ENCODE measurements at regions not wholly inside any gene's neighbourhood (a gene's known extent, or its start where the extent isn't known, plus 50 kb on each side); places are given as distances from the start of the nearest gene placed in this dataset.

DNA sequence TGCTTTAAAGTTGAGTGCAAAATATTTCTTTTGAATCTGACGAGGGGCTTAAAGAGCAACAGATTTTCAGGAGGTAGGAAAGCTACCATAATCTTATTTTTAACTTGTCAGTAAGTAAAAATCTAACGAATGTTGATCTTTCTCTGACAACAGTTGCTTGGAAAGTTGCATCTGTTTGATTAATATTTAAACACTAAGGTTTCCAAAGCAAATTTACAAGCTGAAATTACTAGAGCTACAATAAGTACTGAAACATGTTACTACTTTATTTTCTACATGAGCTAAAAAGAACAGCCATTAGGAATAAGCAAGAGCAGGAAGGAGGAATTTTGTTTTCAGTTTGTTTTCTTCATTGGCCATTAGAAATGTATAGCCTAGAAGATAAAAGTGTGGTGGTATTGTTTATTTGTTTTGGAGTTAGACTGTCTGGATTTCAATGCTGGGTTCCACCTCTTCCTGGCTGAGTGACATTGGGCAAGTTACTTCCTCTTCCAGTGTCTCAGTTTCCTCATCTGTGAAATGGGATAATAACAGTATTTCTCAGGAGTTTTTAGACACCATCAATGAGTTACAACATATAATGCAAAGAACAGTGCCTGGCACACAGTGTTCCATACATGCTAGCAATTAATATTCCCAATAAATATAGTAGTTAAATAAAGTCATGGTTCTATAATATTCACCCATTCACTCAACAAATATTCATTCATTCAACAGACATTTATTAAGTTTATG lies 87.9 kb upstream of the FLRT2 start:
- 77% methylated on average over 2 of the region's 2 CpGs for WGBS

DNA sequence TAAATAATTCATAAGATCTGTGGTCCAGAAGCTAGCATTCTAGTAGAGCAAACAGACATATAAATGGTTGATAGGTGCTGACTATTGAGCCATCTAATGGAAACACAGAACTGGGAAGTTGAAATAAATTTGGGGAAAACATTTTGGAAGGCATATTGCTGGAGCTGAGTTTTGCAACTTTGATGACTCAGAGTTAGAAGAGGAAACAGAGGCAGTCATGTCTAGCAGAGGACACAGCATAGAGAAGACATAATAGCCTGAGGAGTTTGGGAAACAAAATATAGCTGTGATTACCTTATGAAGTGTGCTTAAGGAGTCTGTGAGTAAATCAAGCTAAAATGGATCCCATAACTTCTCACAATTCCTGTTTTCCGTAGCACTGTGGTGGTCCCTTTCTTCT lies 86.9 kb upstream of the FLRT2 start:
- Histone ChIP-seq H3K9me3 (no peaks in the 10 kb centered on the region), H3K27me3 (replicated peaks; ENCODE audit: insufficient read depth) (no peaks in the 10 kb centered on the region), H3K36me3 (no peaks in the 10 kb centered on the region), H3K4me3 (no peak overlapping the region), H3K27ac (no peak overlapping the region), H3K4me1 (replicated peaks) (no peaks in the 10 kb centered on the region)
- intact Hi-C loops (cut with DNase I): no loop called here
- WGBS: 91% methylated on average over 1 of the region's 1 CpG
- TF ChIP-seq, protein P1, sequence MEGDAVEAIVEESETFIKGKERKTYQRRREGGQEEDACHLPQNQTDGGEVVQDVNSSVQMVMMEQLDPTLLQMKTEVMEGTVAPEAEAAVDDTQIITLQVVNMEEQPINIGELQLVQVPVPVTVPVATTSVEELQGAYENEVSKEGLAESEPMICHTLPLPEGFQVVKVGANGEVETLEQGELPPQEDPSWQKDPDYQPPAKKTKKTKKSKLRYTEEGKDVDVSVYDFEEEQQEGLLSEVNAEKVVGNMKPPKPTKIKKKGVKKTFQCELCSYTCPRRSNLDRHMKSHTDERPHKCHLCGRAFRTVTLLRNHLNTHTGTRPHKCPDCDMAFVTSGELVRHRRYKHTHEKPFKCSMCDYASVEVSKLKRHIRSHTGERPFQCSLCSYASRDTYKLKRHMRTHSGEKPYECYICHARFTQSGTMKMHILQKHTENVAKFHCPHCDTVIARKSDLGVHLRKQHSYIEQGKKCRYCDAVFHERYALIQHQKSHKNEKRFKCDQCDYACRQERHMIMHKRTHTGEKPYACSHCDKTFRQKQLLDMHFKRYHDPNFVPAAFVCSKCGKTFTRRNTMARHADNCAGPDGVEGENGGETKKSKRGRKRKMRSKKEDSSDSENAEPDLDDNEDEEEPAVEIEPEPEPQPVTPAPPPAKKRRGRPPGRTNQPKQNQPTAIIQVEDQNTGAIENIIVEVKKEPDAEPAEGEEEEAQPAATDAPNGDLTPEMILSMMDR (IDR thresholded peaks at IDR 0.05): no peak
- no peak for TF ChIP-seq POLR2AphosphoS5 (IDR thresholded peaks at IDR 0.05)
- DNase-seq (ENCODE audit: low spot score): no peak

More for the DNA sequence above, 87.9 kb upstream of the FLRT2 start:
- no peak overlapping the region for H3K4me3 ChIP-seq
- H3K4me1 ChIP-seq (replicated peaks): no peaks in the 10 kb centered on the region
- TF ChIP-seq, protein P1 (IDR thresholded peaks at IDR 0.05): no peak
- TF ChIP-seq POLR2AphosphoS5 (IDR thresholded peaks at IDR 0.05): no peak
- H3K27me3 ChIP-seq (replicated peaks; ENCODE audit: insufficient read depth): no peaks in the 10 kb centered on the region
- H3K9me3 ChIP-seq: no peaks in the 10 kb centered on the region
- intact Hi-C loops (cut with DNase I): no loop called here
- no peak for DNase-seq (ENCODE audit: low spot score)
- H3K36me3 ChIP-seq: no peaks in the 10 kb centered on the region
- H3K27ac ChIP-seq: no peak overlapping the region

DNA sequence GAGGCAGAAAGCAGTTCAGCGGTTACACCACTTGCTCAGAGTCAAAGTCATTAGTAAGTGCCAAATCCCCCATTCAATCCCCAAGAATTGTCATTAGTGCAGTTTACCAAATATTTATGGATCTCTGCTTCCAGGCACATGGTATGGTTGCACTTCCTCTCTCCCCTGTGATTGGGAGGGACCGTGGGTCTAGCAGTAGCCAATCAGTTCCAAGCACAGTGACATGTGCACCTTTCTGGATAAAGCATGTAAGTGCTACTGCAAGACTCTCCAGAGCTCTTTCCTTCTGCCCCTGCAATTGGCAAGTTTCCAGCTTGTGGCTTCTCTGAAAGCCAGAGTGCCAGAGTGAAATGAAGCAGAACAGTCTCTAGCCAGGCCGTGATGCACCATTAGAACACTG lies 85.3 kb upstream of the FLRT2 start:
- no peak for DNase-seq (ENCODE audit: low spot score)
- WGBS: 64% methylated on average over 3 of the region's 3 CpGs
- Histone ChIP-seq H3K9me3 (no peaks in the 10 kb centered on the region), H3K27ac (no peak overlapping the region), H3K27me3 (replicated peaks; ENCODE audit: insufficient read depth) (no peaks in the 10 kb centered on the region), H3K4me1 (replicated peaks) (no peaks in the 10 kb centered on the region), H3K4me3 (no peak overlapping the region), H3K36me3 (no peaks in the 10 kb centered on the region)
- intact Hi-C loops (cut with DNase I): no loop called here
- TF ChIP-seq POLR2A (IDR thresholded peaks at IDR 0.05) (no peak), POLR2AphosphoS5 (IDR thresholded peaks at IDR 0.05) (no peak)
- TF ChIP-seq, protein P1 (IDR thresholded peaks at IDR 0.05): no peak

DNA sequence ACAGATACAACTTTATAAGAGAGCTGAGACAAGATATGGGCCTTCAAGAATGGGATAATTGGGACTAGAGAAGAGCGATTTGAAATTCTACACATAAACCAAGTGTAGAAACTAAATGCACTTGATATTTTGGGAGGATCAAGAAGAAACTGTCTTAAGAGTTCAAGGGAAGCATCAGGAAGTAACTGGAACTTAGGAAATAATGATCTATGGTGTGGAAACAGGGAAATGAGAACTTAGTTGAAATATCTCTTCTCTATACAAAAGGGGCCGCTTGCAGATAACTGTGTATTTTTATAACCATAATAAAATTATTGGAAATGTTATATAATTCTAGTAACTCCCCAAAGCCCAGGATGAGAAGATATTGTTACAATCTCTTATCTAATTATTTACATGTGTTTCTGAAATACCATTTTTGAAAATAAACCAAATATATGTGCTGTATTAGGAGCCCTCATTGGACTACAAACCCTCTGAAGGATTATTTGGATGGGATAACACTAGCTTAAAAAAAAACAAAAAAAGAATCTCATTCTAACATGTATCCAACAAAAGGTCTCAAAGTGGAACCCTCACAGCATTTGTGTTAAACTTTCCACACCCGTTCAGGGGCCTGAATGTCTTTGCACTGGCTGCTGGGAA lies 84.7 kb upstream of the FLRT2 start:
- no peaks in the 10 kb centered on the region for H3K9me3 ChIP-seq
- no peaks in the 10 kb centered on the region for H3K4me1 ChIP-seq (replicated peaks)
- 89% methylated on average over 3 of the region's 3 CpGs for WGBS
- H3K4me3 ChIP-seq: no peak overlapping the region
- no peak for DNase-seq (ENCODE audit: low spot score)
- no peaks in the 10 kb centered on the region for H3K36me3 ChIP-seq
- intact Hi-C loops (cut with DNase I): no loop called here
- TF ChIP-seq POLR2AphosphoS5 (IDR thresholded peaks at IDR 0.05): no peak
- no peak overlapping the region for H3K27ac ChIP-seq
- no peaks in the 10 kb centered on the region for H3K27me3 ChIP-seq (replicated peaks; ENCODE audit: insufficient read depth)

DNA sequence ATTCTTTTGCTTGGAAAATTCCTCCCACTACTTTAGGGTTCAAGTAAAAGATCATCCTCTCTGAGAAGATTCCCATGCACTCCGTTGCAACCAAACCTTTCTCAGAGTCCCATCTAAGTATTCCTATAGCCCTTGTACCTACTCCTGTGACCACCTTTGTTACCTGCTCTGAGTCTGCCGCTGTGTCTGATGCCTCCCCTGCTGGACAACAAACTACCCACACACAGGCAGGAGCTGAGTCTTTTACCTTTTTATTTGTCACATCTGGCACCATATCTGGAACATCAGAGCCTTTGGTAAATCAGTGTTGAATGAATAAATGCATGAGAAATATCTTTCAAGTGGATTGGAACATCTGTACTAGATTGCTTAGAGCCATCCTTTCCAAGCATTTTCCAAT lies 82.1 kb upstream of the FLRT2 start:
- H3K36me3 ChIP-seq: no peaks in the 10 kb centered on the region
- WGBS: 89% methylated on average over 2 of the region's 2 CpGs
- no peaks in the 10 kb centered on the region for H3K4me1 ChIP-seq (replicated peaks)
- no peaks in the 10 kb centered on the region for H3K27me3 ChIP-seq (replicated peaks; ENCODE audit: insufficient read depth)
- H3K27ac ChIP-seq: no peak overlapping the region
- intact Hi-C loops (cut with DNase I): no loop called here
- TF ChIP-seq POLR2AphosphoS5 (IDR thresholded peaks at IDR 0.05) (no peak), POLR2A (IDR thresholded peaks at IDR 0.05) (no peak)
- TF ChIP-seq, protein P1 (IDR thresholded peaks at IDR 0.05): no peak
- H3K4me3 ChIP-seq: no peak overlapping the region
- no peaks in the 10 kb centered on the region for H3K9me3 ChIP-seq
- DNase-seq (ENCODE audit: low spot score): no peak

Data from prostate gland (tissue), 2 donors.